Neuron (in vitro differentiated cells): ENCODE measurements at regions not wholly inside any gene's neighbourhood (a gene's known extent, or its start where the extent isn't known, plus 50 kb on each side); places are given as distances from the start of the nearest gene placed in this dataset.

Source experiments
- H2AFZ ChIP-seq: one replicate; pipeline ENCODE4 v1.6.1; 2013; ENCODE audit warnings: low read depth, mild to moderate bottlenecking, inconsistent platforms, low read length, moderate library complexity
- H3K27me3 ChIP-seq: one replicate; pipeline ENCODE4 v1.6.1; 2013; ENCODE audit warnings: low read length; ENCODE audit not compliant: insufficient read depth
- H3K36me3 ChIP-seq: one replicate; pipeline ENCODE4 v1.6.1; 2013; ENCODE audit warnings: low read length; ENCODE audit not compliant: insufficient read depth
- H3K4me1 ChIP-seq: one replicate; pipeline ENCODE4 v1.6.1; 2013; ENCODE audit warnings: low read length; ENCODE audit not compliant: insufficient read depth
- H3K4me3 ChIP-seq: 2 replicates; pipeline ENCODE4 v1.5.1; 2013; ENCODE audit warnings: mild to moderate bottlenecking, low read length, moderate library complexity
- H3K9me3 ChIP-seq: one replicate; pipeline ENCODE4 v1.6.1; 2013; ENCODE audit warnings: low read length

GRCh38 chr4:156036496-156036895 is 82.8 kb upstream of the CTSO start:
- Histone ChIP-seq H3K4me1 (no peaks in the 10 kb centered on the region), H3K9me3 (no peaks in the 10 kb centered on the region), H2AFZ (no peak overlapping the region), H3K36me3 (no peaks in the 10 kb centered on the region), H3K4me3 (no peak overlapping the region), H3K27me3 (no peaks in the 10 kb centered on the region)

GRCh38 chr4:156029691-156030090 is 76.0 kb upstream of the CTSO start:
- no peaks in the 10 kb centered on the region for H3K9me3 ChIP-seq
- H2AFZ ChIP-seq: no peak overlapping the region
- no peak overlapping the region for H3K4me3 ChIP-seq
- no peaks in the 10 kb centered on the region for H3K36me3 ChIP-seq
- H3K4me1 ChIP-seq: no peaks in the 10 kb centered on the region
- no peaks in the 10 kb centered on the region for H3K27me3 ChIP-seq

- Histone ChIP-seq H3K27me3 (no peaks in the 10 kb centered on the region), H3K4me1 (peaks cover 30% of the 10 kb centered on the region), H3K9me3 (no peaks in the 10 kb centered on the region), H2AFZ (no peak overlapping the region), H3K36me3 (no peaks in the 10 kb centered on the region), H3K4me3 (no peak overlapping the region)
These were observed 67.6 kb upstream of the CTSO start for GRCh38 chr4:156021298-156021697.

- Histone ChIP-seq H3K4me1 (peaks cover 36% of the 10 kb centered on the region), H3K4me3 (no peak overlapping the region), H3K36me3 (no peaks in the 10 kb centered on the region), H3K9me3 (no peaks in the 10 kb centered on the region), H3K27me3 (no peaks in the 10 kb centered on the region), H2AFZ (no peak overlapping the region)
These were observed 65.6 kb upstream of the CTSO start for GRCh38 chr4:156019246-156019645.

- Histone ChIP-seq H3K27me3 (no peaks in the 10 kb centered on the region), H3K4me3 (no peak overlapping the region), H2AFZ (no peak overlapping the region), H3K36me3 (no peaks in the 10 kb centered on the region), H3K9me3 (no peaks in the 10 kb centered on the region), H3K4me1 (peaks cover 36% of the 10 kb centered on the region)
These were observed 64.7 kb upstream of the CTSO start for GRCh38 chr4:156018383-156018782.

GRCh38 chr4:156015781-156016180 is 62.1 kb upstream of the CTSO start:
- Histone ChIP-seq H3K36me3 (no peaks in the 10 kb centered on the region), H3K9me3 (no peaks in the 10 kb centered on the region), H2AFZ (no peak overlapping the region), H3K4me3 (no peak overlapping the region), H3K27me3 (no peaks in the 10 kb centered on the region), H3K4me1 (peaks cover 36% of the 10 kb centered on the region)

- Histone ChIP-seq H3K4me3 (no peak overlapping the region), H3K4me1 (peaks cover 5% of the 10 kb centered on the region), H3K36me3 (no peaks in the 10 kb centered on the region), H3K9me3 (peaks cover 6% of the 10 kb centered on the region), H3K27me3 (peaks cover 15% of the 10 kb centered on the region), H2AFZ (no peak overlapping the region)
These were observed 52.5 kb upstream of the CTSO start for GRCh38 chr4:156006192-156006591.
